CD14-positive monocyte (primary cell): ENCODE measurements at regions not wholly inside any gene's neighbourhood (a gene's known extent, or its start where the extent isn't known, plus 50 kb on each side); places are given as distances from the start of the nearest gene placed in this dataset.

Experiments
- DNase-seq, 3 donors: peaks; one replicate each; pipeline ENCODE4 v3.0.0-alpha.2; 2011 to 2022
- H2AFZ ChIP-seq: 2 replicates; pipeline ENCODE4 v1.6.0; 2012; ENCODE audit warnings: mild to moderate bottlenecking, low read depth, low read length, inconsistent platforms; ENCODE audit not compliant: insufficient read depth, poor library complexity, severe bottlenecking
- H3K27ac ChIP-seq, 2 donors: 1 replicate in 1 of 2; 2 replicates in 1 of 2; pipeline ENCODE4 v1.5.1; 2012 to 2013; ENCODE audit warnings: low read length in 2 of 2, control low read depth in 1 of 2, inconsistent platforms in 1 of 2, low read depth in 1 of 2, mild to moderate bottlenecking in 1 of 2
- H3K27me3 ChIP-seq, 2 donors: one replicate each; pipeline versions ENCODE4 v1.6.0 to v1.6.1; 2011 to 2013; ENCODE audit warnings: low read length in 2 of 2; ENCODE audit not compliant: control insufficient read depth in 2 of 2, insufficient read depth in 2 of 2
- H3K36me3 ChIP-seq, 2 donors: replicated peaks in 1 of 2; 1 replicate in 1 of 2; 2 replicates in 1 of 2; pipeline versions ENCODE4 v1.5.1 to v1.6.1; 2012 to 2013; ENCODE audit warnings: low read length in 2 of 2, control low read depth in 1 of 2, inconsistent platforms in 1 of 2, mild to moderate bottlenecking in 1 of 2; ENCODE audit not compliant: insufficient read depth in 2 of 2, control insufficient read depth in 1 of 2
- H3K4me1 ChIP-seq, 2 donors: 1 replicate in 1 of 2; 2 replicates in 1 of 2; pipeline versions ENCODE4 v1.5.1 to v1.6.1; 2012 to 2013; ENCODE audit warnings: low read length in 2 of 2, control low read depth in 1 of 2, inconsistent platforms in 1 of 2, mild to moderate bottlenecking in 1 of 2, moderate library complexity in 1 of 2; ENCODE audit not compliant: insufficient read depth in 2 of 2, control insufficient read depth in 1 of 2
- H3K4me2 ChIP-seq: replicated peaks from 2 replicates; pipeline ENCODE3; 2012; ENCODE audit warnings: low read length, moderate library complexity, mild to moderate bottlenecking; ENCODE audit not compliant: poor library complexity, severe bottlenecking; ENCODE audit errors: extremely low read depth
- H3K4me3 ChIP-seq, 3 experiments: fragments of 200-600 bp in 1 of 3; sonication (generic) in 1 of 3; replicated peaks in 1 of 3; 1 replicate in 2 of 3; 2 replicates in 1 of 3; pipeline ENCODE4 v1.5.1; 2011 to 2013; ENCODE audit warnings: low read length in 3 of 3, mild to moderate bottlenecking in 3 of 3, control low read depth in 2 of 3, low read depth in 2 of 3, inconsistent platforms in 1 of 3, moderate library complexity in 1 of 3
- H3K79me2 ChIP-seq: 2 replicates; pipeline ENCODE4 v1.6.0; 2012; ENCODE audit warnings: mild to moderate bottlenecking, control low read depth, inconsistent platforms, low read length, moderate library complexity; ENCODE audit not compliant: insufficient read depth
- H3K9ac ChIP-seq: 2 replicates; pipeline ENCODE4 v1.6.0; 2017; ENCODE audit warnings: low read length, mild to moderate bottlenecking; ENCODE audit not compliant: insufficient read depth, poor library complexity, severe bottlenecking
- H3K9me3 ChIP-seq, 2 donors: replicated peaks in 1 of 2; 1 replicate in 1 of 2; 2 replicates in 1 of 2; pipeline versions ENCODE4 v1.5.1 to v1.6.1; 2012 to 2013; ENCODE audit warnings: low read length in 2 of 2, control low read depth in 1 of 2; ENCODE audit not compliant: control insufficient read depth in 1 of 2, insufficient read depth in 1 of 2
- H4K20me1 ChIP-seq: 2 replicates; pipeline ENCODE4 v1.6.0; 2012; ENCODE audit warnings: mild to moderate bottlenecking, low read length, control low read depth, moderate library complexity; ENCODE audit not compliant: insufficient read depth
- H3K27ac Mint-ChIP-seq, 7 donors: one replicate each; pipeline ENCODE4 v1.8.0; 2020; ENCODE audit warnings: mild to moderate bottlenecking in 7 of 7, mixed read lengths in 7 of 7, moderate library complexity in 6 of 7, inconsistent platforms in 2 of 7
- H3K27me3 Mint-ChIP-seq, 3 donors: one replicate each; pipeline ENCODE4 v1.8.0; 2021 to 2022; ENCODE audit warnings: low read depth in 3 of 3, mild to moderate bottlenecking in 3 of 3, mixed read lengths in 3 of 3, moderate library complexity in 3 of 3, inconsistent platforms in 1 of 3
- H3K36me3 Mint-ChIP-seq, 2 donors: one replicate each; pipeline ENCODE4 v1.8.0; 2020; ENCODE audit warnings: mixed read lengths in 2 of 2, inconsistent platforms in 1 of 2, mild to moderate bottlenecking in 1 of 2
- H3K4me1 Mint-ChIP-seq: one replicate; pipeline ENCODE4 v1.8.0; 2020; ENCODE audit warnings: mild to moderate bottlenecking, mixed read lengths
- H3K4me3 Mint-ChIP-seq, 2 donors: one replicate each; pipeline ENCODE4 v1.8.0; 2020; ENCODE audit warnings: mild to moderate bottlenecking in 2 of 2, mixed read lengths in 2 of 2, moderate library complexity in 1 of 2
- H3K9me3 Mint-ChIP-seq, 7 donors: one replicate each; pipeline ENCODE4 v1.8.0; 2020 to 2022; ENCODE audit warnings: mixed read lengths in 7 of 7, mild to moderate bottlenecking in 6 of 7, moderate library complexity in 6 of 7, inconsistent platforms in 2 of 7
- WGBS: methylation state at CpG from one replicate; pipeline ENCODE4 v1.1.5; 2013; ENCODE audit warnings: missing lambda C conversion rate; ENCODE audit not compliant: insufficient coverage; 5-methylcytosine and 5-hydroxymethylcytosine counted together
- intact Hi-C, 2 donors: fragments of 100-400 bp; cut with micrococcal nuclease; formaldehyde crosslinking; loops; one replicate each; pipeline versions ENCODE4 v1.15.0 to v1.15.1; 2023
- TF ChIP-seq, protein P1 (sequence below): fragments of 200-600 bp; IDR thresholded peaks from one replicate; pipeline ENCODE4 v1.8.0; 2022; ENCODE audit warnings: antibody characterized with exemption, mild to moderate bottlenecking

DNA sequence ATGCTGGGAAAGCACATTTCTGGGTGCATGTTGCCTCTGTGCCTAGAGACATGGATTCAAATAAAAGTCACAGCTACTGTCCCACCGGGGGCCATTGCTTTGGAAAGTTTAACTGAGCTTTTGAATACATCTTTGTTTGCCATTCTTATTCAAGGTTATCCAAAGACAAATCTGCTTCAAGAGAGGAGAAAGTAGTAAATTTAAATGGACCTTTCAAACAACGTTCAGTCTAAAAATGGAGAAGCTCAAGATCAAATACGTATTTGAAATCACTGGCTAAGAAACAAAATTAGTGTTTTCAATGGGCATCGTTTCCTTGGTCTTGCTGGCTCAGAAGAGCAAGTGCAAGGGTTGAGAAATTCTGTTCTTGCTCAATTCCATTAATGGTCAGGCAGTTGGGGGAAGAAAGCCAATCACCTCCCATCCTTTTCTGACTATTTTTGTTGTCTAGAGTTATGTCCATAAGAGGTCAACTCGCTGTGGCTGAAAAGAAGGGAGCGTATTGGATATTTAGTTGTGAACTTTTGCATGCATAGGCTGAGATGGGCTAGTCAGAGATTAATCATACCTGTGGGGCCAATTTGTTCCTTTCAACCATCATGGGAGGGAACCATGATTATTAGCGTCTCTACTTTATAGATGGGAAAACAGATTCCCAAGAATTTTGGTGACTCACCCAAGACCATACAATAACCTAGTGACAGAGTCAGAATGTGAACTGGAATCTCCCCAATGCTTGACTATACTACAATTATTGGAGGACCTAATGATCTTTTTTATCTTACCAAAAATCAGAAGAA is 276.2 kb upstream of the TNC start:
- Mint-ChIP-seq H3K4me3 (no peak overlapping the region), H3K4me1 (no peaks in the 10 kb centered on the region), H3K27ac (no peak overlapping the region), H3K27me3 (peaks cover 0 to 2% (median 0%) of the 10 kb centered on the region in 3 donors), H3K36me3 (no peaks in the 10 kb centered on the region), H3K9me3 (peaks cover 0 to 6% (median 0%) of the 10 kb centered on the region in 7 donors)
- no peaks in the 10 kb centered on the region for H3K79me2 ChIP-seq
- DNase-seq: no peak
- no peaks in the 10 kb centered on the region for H3K9me3 ChIP-seq
- no peak overlapping the region for H3K4me3 ChIP-seq
- H4K20me1 ChIP-seq: no peaks in the 10 kb centered on the region
- TF ChIP-seq, protein P1, sequence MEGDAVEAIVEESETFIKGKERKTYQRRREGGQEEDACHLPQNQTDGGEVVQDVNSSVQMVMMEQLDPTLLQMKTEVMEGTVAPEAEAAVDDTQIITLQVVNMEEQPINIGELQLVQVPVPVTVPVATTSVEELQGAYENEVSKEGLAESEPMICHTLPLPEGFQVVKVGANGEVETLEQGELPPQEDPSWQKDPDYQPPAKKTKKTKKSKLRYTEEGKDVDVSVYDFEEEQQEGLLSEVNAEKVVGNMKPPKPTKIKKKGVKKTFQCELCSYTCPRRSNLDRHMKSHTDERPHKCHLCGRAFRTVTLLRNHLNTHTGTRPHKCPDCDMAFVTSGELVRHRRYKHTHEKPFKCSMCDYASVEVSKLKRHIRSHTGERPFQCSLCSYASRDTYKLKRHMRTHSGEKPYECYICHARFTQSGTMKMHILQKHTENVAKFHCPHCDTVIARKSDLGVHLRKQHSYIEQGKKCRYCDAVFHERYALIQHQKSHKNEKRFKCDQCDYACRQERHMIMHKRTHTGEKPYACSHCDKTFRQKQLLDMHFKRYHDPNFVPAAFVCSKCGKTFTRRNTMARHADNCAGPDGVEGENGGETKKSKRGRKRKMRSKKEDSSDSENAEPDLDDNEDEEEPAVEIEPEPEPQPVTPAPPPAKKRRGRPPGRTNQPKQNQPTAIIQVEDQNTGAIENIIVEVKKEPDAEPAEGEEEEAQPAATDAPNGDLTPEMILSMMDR: no peak
- no peak overlapping the region for H3K9ac ChIP-seq
- H3K4me1 ChIP-seq: no peaks in the 10 kb centered on the region
- no peaks in the 10 kb centered on the region for H3K27me3 ChIP-seq
- no peak overlapping the region for H3K27ac ChIP-seq
- H3K36me3 ChIP-seq: no peaks in the 10 kb centered on the region
- intact Hi-C loops: no loop called here
- no peak overlapping the region for H2AFZ ChIP-seq
- WGBS: 76% methylated on average over 3 of the region's 7 CpGs
- no peak overlapping the region for H3K4me2 ChIP-seq

- intact Hi-C loops: no loop called here
- no peak overlapping the region for H3K9ac ChIP-seq
- H2AFZ ChIP-seq: no peak overlapping the region
- no peaks in the 10 kb centered on the region for H3K79me2 ChIP-seq
- Mint-ChIP-seq H3K27ac (no peak overlapping the region), H3K4me3 (no peak overlapping the region), H3K27me3 (peaks cover 0 to 2% (median 0%) of the 10 kb centered on the region in 3 donors), H3K36me3 (no peaks in the 10 kb centered on the region), H3K9me3 (peaks cover 0 to 6% (median 0%) of the 10 kb centered on the region in 7 donors), H3K4me1 (no peaks in the 10 kb centered on the region)
- DNase-seq: no peak
- H3K9me3 ChIP-seq: no peaks in the 10 kb centered on the region
- no peak overlapping the region for H3K4me2 ChIP-seq
- H3K27ac ChIP-seq: no peak overlapping the region
- H3K4me3 ChIP-seq: no peak overlapping the region
- no peaks in the 10 kb centered on the region for H4K20me1 ChIP-seq
- H3K27me3 ChIP-seq: no peaks in the 10 kb centered on the region
- no CpG with 5 or more reads among the region's 1 CpG for WGBS
- no peaks in the 10 kb centered on the region for H3K36me3 ChIP-seq
- H3K4me1 ChIP-seq: no peaks in the 10 kb centered on the region
- TF ChIP-seq, protein P1: no peak
Observed at GRCh38 chr9:115395511-115396021, 277.6 kb upstream of the TNC start.
